GM10266 (cell line): ENCODE measurements at regions not wholly inside any gene's neighbourhood (a gene's known extent, or its start where the extent isn't known, plus 50 kb on each side); places are given as distances from the start of the nearest gene placed in this dataset.

ENCODE experiments used
- DNase-seq: peaks from one replicate; pipeline ENCODE4 v3.0.0; 2012; ENCODE audit errors: extremely low spot score
- TF ChIP-seq, protein P1 (sequence below): IDR thresholded peaks from 2 replicates; pipeline ENCODE4 v1.5.1; 2012; ENCODE audit warnings: mild to moderate bottlenecking, low read depth; ENCODE audit not compliant: control insufficient read depth, insufficient read depth; ENCODE audit errors: missing control alignments

DNA sequence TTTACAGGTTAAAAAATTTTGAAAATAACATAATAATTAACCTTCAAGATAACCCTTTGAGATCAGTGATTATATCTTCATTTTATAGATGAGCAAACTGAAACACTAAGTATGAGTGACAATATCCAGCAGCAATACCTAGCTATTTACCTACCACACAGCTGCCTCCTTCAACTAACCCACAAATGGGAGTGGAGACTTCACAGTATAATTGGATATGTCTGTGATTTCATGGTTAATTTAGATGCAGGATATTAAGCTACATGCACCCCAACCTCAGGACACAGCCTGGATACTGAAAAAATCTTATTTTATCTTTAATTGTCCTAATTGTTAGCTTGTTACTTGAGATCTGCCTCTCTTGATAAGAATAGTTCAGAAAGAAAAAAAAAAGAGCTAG is 297.2 kb upstream of the ANO5 start:
- no peak for DNase-seq
- TF ChIP-seq, protein P1, sequence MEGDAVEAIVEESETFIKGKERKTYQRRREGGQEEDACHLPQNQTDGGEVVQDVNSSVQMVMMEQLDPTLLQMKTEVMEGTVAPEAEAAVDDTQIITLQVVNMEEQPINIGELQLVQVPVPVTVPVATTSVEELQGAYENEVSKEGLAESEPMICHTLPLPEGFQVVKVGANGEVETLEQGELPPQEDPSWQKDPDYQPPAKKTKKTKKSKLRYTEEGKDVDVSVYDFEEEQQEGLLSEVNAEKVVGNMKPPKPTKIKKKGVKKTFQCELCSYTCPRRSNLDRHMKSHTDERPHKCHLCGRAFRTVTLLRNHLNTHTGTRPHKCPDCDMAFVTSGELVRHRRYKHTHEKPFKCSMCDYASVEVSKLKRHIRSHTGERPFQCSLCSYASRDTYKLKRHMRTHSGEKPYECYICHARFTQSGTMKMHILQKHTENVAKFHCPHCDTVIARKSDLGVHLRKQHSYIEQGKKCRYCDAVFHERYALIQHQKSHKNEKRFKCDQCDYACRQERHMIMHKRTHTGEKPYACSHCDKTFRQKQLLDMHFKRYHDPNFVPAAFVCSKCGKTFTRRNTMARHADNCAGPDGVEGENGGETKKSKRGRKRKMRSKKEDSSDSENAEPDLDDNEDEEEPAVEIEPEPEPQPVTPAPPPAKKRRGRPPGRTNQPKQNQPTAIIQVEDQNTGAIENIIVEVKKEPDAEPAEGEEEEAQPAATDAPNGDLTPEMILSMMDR: no peak

DNA sequence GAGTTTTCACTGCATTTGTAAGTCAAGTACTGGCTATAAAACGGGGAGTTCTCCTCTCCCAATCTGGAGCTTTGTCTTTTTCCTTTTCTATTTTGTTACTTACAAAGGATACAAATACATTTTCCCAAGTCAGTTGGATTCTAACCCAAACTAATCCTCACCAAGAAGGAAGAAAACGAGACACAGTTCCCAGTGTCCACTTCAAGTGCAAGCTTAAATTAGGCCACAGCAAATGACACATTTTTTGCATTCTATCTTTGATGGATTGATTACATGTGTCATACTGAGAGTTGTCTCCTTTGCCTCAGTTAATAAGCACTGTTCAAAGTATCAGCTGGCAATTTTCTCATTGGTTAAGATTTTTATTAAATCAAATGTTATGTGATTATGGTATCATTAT is 296.7 kb upstream of the ANO5 start:
- TF ChIP-seq, protein P1: no peak

DNA sequence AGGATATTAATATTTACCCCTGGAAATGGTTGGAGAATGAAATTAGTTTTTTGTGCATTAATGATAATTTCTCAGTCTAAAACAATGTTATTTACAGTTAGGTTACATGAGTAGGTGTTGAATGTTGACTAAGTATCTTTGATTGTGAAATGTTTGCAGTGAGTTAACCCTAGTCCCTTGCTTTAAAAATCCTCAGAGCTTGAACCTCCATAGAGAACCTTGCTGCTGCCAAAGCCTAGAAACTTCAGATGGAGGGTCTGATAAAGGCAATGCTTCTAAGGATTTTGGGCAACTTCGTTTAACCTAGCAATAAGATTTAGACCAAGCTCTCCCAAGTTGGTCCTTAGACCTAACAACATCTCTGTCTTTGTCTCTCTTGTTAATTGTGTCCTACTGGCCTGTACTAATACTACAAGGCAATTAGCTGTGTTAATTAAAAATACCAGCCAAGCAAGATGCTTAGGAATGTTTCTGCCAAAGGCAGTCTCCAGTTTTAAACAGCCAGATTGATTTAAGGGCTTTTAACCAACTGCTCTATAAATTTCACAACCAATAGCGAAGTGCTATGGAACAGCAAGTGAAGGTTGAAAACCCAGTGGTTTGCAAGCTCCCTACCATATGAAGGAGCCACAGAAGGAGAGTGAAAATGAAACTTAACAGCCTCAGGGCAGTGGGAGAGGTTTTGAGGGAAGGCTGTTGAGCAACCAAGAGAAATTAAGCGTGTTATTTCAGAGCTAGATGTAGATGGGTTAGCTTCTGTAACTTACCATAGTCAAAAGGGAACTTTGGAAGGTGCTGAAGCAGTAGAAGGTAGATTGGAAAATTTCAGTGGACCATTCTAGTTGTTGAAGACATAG is 295.9 kb upstream of the ANO5 start:
- no peak for DNase-seq
- TF ChIP-seq, protein P1: no peak

More for the DNA sequence above, 296.7 kb upstream of the ANO5 start:
- no peak for DNase-seq

DNA sequence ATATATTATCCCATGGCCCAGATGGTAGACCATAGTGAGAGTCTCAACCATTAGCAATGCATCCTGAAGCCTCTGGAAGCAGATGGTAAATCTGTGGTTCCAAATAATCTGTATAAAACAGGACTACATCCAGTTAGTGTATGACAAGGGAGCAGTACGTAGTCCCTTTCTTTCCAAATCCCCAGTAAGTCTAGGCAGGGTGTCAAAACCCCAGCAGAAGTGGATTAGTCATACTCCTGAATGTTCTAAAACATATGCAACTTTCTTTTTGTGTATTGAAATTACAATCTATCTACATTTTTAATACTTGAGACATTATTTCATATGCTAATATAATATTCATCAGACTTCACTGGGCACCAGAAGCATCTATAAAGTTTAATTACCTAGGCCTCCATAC is 295.1 kb upstream of the ANO5 start:
- TF ChIP-seq, protein P1: no peak
- no peak for DNase-seq

DNA sequence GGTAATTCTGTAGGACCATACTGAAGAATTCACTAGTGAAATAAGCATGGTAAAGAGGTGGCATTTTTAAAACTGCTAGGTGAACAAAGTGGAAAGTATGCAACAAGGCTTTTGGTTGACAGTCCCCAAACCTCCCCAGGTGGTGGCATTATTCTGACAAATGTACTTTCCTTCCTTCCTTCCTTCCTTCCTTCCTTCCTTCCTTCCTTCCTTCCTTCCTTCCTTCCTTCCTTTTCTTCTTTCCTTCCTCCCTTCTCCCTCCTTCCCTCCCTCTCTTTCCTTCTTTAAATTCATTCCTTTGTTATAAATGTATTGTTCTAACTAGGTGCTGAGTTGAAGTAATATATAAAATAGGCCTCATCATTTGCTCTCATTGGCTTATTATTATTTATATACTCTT is 284.7 kb upstream of the ANO5 start:
- DNase-seq: no peak
- TF ChIP-seq, protein P1: no peak

DNA sequence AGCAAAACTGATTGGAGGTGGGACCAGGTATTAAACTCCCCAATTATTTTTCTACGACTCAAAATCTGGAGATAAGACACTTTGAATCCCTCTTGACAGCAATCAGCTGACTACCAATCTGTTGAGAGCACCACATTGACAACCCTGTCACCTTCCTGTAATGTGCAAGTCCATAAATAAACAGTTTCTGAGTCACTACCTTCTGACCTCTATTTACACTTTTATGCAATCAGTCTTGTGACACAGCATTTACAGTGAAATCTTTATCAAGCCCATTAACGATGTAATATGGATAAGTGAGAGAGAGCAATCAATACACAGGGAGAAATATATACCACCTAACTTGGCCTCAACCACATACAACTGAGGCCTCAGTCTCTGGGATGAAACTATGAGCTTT is 283.7 kb upstream of the ANO5 start:
- TF ChIP-seq, protein P1: no peak
- DNase-seq: no peak

DNA sequence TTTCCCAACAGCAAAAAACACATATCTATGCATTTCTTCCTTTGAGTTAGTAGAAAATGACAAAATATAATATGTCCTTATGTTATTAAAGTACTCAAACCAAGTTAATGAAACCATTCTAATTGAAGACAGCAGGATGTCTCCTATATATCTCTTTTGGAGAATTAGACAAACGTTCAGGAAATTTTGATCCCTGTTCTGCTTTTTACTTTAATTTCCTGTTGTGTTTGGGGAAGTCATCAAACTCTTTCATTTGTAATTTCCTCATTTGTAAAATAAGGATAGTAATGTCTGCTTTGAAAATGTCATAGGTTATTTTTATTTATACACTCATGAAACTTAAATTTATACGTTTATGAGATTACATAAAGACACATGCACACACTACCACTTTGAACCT is 281.8 kb upstream of the ANO5 start:
- TF ChIP-seq, protein P1: no peak
- no peak for DNase-seq
